Spleen (tissue), 11 donors: ENCODE measurements at regions not wholly inside any gene's neighbourhood (a gene's known extent, or its start where the extent isn't known, plus 50 kb on each side); places are given as distances from the start of the nearest gene placed in this dataset.

Experiments used
- DNase-seq: peaks from one replicate; pipeline ENCODE4 v3.0.0-alpha.2; 2020
- H3K27ac ChIP-seq, 8 donors: fragments of 200-600 bp; sonication (generic) in 7 of 8; 1 replicate in 4 of 8; 2 replicates in 4 of 8; pipeline versions ENCODE4 v1.5.0 to v1.8.0; 2016 to 2021; ENCODE audit warnings: inconsistent platforms in 4 of 8, mild to moderate bottlenecking in 4 of 8, moderate library complexity in 1 of 8
- H3K27me3 ChIP-seq, 7 donors: fragments of 200-600 bp; sonication (generic) in 6 of 7; replicated peaks in 1 of 7; 1 replicate in 4 of 7; 2 replicates in 3 of 7; pipeline versions ENCODE4 v1.5.0 to v1.8.0; 2016 to 2021; ENCODE audit warnings: inconsistent platforms in 3 of 7, mild to moderate bottlenecking in 1 of 7
- H3K36me3 ChIP-seq, 6 donors: fragments of 200-600 bp; sonication (generic) in 5 of 6; 1 replicate in 4 of 6; 2 replicates in 2 of 6; pipeline versions ENCODE4 v1.5.0 to v1.8.0; 2016 to 2021; ENCODE audit warnings: inconsistent platforms in 2 of 6
- H3K4me1 ChIP-seq, 6 donors: fragments of 200-600 bp; sonication (generic) in 5 of 6; 1 replicate in 3 of 6; 2 replicates in 3 of 6; pipeline versions ENCODE4 v1.5.0 to v1.8.0; 2016 to 2021; ENCODE audit warnings: inconsistent platforms in 3 of 6
- H3K4me3 ChIP-seq, 8 donors: fragments of 200-600 bp; sonication (generic) in 7 of 8; 1 replicate in 4 of 8; 2 replicates in 4 of 8; pipeline versions ENCODE4 v1.5.0 to v1.8.0; 2016 to 2021; ENCODE audit warnings: inconsistent platforms in 4 of 8, mild to moderate bottlenecking in 4 of 8, moderate library complexity in 2 of 8
- H3K9me3 ChIP-seq, 8 donors: fragments of 200-600 bp; sonication (generic) in 7 of 8; 1 replicate in 4 of 8; 2 replicates in 4 of 8; pipeline versions ENCODE4 v1.5.0 to v1.8.0; 2016 to 2021; ENCODE audit warnings: inconsistent platforms in 4 of 8
- CTCF ChIP-seq, 11 experiments: fragments of 200-600 bp in 7 of 11; fragments of 450-650 bp in 4 of 11; sonication (generic) in 4 of 11; IDR thresholded peaks in 8 of 11; conservative IDR thresholded peaks in 3 of 11; 1 replicate in 7 of 11; 2 replicates in 4 of 11; pipeline versions ENCODE4 v1.4.0 to v1.8.0; 2016 to 2021; ENCODE audit warnings: antibody characterized with exemption in 11 of 11, inconsistent platforms in 4 of 11, mild to moderate bottlenecking in 1 of 11
- POLR2A ChIP-seq, 3 donors: fragments of 450-650 bp; IDR thresholded peaks; one replicate each; pipeline ENCODE4 v1.5.1; 2017; ENCODE audit warnings: antibody characterized with exemption in 3 of 3, mild to moderate bottlenecking in 1 of 3
- POLR2AphosphoS5 ChIP-seq, 3 donors: sonication (generic); formaldehyde crosslinking; IDR thresholded peaks; one replicate each; pipeline ENCODE4 v1.5.1; 2017; ENCODE audit warnings: antibody characterized with exemption in 3 of 3
- WGBS, 5 donors: extraction: QIAGEN DNeasy Blood & Tissue Kit in 3 of 5; methylation state at CpG; one replicate each; pipeline versions ENCODE4 v1.1.5 to v1.1.7; 2013 to 2018; 5-methylcytosine and 5-hydroxymethylcytosine counted together
- intact Hi-C: fragments of 100-400 bp; cut with DNase I; formaldehyde crosslinking; loops from one replicate; pipeline ENCODE4 v1.15.0; 2023; ENCODE audit warnings: low total_unique reads
- donor health status: healthy with polysubstance abuse.
- donor health status: DM: no; HTN: no; CAD: no; lungs with moderate emphysema.
- donor health status: DM: no; HTN: no; CAD: no.
- donor health status: Bipolar disorder and iron deficiency.
- donor health status: healthy.
- donor health status: DM: no; HTN: no; CAD: no.
- donor health status: DM: yes; HTN: yes; CAD: no.

- Histone ChIP-seq H3K36me3 (no peaks in the 10 kb centered on the region), H3K9me3 (no peaks in the 10 kb centered on the region), H3K4me1 (no peaks in the 10 kb centered on the region), H3K27ac (no peak overlapping the region), H3K27me3 (no peaks in the 10 kb centered on the region), H3K4me3 (no peak overlapping the region)
- intact Hi-C loops = no loop called here
- no peak for DNase-seq
- 87 to 91% (median 88%) methylated on average over 1 of the region's 1 CpG for WGBS, 5 donors
- TF ChIP-seq POLR2AphosphoS5 (IDR thresholded peaks at IDR 0.05) = no peak
- no peak for TF ChIP-seq CTCF (IDR thresholded peaks at IDR 0.05 in 8 of 11, conservative IDR thresholded peaks at IDR 0.05 in 3 of 11)
- TF ChIP-seq POLR2A (IDR thresholded peaks at IDR 0.05) = no peak
Observed at GRCh38 chr4:34046580-34046979, 2197.7 kb downstream of the ARAP2 start.

GRCh38 chr4:34047363-34047762, 2197.0 kb downstream of the ARAP2 start:
- DNase-seq = no peak
- Histone ChIP-seq H3K36me3 (no peaks in the 10 kb centered on the region), H3K27ac (no peak overlapping the region), H3K9me3 (no peaks in the 10 kb centered on the region), H3K4me3 (no peak overlapping the region), H3K27me3 (no peaks in the 10 kb centered on the region), H3K4me1 (no peaks in the 10 kb centered on the region)
- TF ChIP-seq CTCF (IDR thresholded peaks at IDR 0.05 in 8 of 11, conservative IDR thresholded peaks at IDR 0.05 in 3 of 11) = no peak
- TF ChIP-seq POLR2AphosphoS5 (IDR thresholded peaks at IDR 0.05) = no peak
- no peak for TF ChIP-seq POLR2A (IDR thresholded peaks at IDR 0.05)
- 63 to 81% (median 75%) methylated on average over 3 of the region's 3 CpGs for WGBS, 5 donors
- intact Hi-C loops = no loop called here

GRCh38 chr4:34066126-34066525, 2178.2 kb downstream of the ARAP2 start:
- Histone ChIP-seq H3K9me3 (peaks cover 0 to 5% (median 0%) of the 10 kb centered on the region in 8 donors), H3K4me3 (no peak overlapping the region), H3K4me1 (no peaks in the 10 kb centered on the region), H3K27ac (no peak overlapping the region), H3K27me3 (no peaks in the 10 kb centered on the region), H3K36me3 (no peaks in the 10 kb centered on the region)
- TF ChIP-seq POLR2AphosphoS5 (IDR thresholded peaks at IDR 0.05) = no peak
- no peak for TF ChIP-seq POLR2A (IDR thresholded peaks at IDR 0.05)
- no peak for TF ChIP-seq CTCF (IDR thresholded peaks at IDR 0.05 in 8 of 11, conservative IDR thresholded peaks at IDR 0.05 in 3 of 11)
- DNase-seq = no peak
- intact Hi-C loops = no loop called here
- 59 to 76% (median 71%) methylated on average over 2 of the region's 2 CpGs for WGBS, 5 donors

GRCh38 chr4:34091451-34091850, 2152.9 kb downstream of the ARAP2 start:
- Histone ChIP-seq H3K4me3 (no peak overlapping the region), H3K27ac (no peak overlapping the region), H3K9me3 (peaks cover 0 to 6% (median 0%) of the 10 kb centered on the region in 8 donors), H3K36me3 (no peaks in the 10 kb centered on the region), H3K27me3 (no peaks in the 10 kb centered on the region), H3K4me1 (no peaks in the 10 kb centered on the region)
- intact Hi-C loops = no loop called here
- WGBS, 5 donors = 58 to 78% (median 74%) methylated on average over 1 of the region's 1 CpG
- TF ChIP-seq POLR2AphosphoS5 (IDR thresholded peaks at IDR 0.05) (no peak), POLR2A (IDR thresholded peaks at IDR 0.05) (no peak), CTCF (IDR thresholded peaks at IDR 0.05 in 8 of 11, conservative IDR thresholded peaks at IDR 0.05 in 3 of 11) (no peak)
- no peak for DNase-seq
